ENCODE measurements at regions not wholly inside any gene's neighbourhood (a gene's known extent, or its start where the extent isn't known, plus 50 kb on each side); places are given as distances from the start of the nearest gene placed in this dataset.

GRCh38 chr11:28924004-28924403 is 815.8 kb downstream of the METTL15 start (continued):
- TF ChIP-seq POLR2AphosphoS5 (IDR thresholded peaks at IDR 0.05; ENCODE audit: low read depth, low read length) = no peak
- TF ChIP-seq EZH2phosphoT487 (IDR thresholded peaks at IDR 0.05; ENCODE audit: borderline replicate concordance, low read depth) = no peak
- TF ChIP-seq JUND (IDR thresholded peaks at IDR 0.05) = no peak

- no peak for DNase-seq
- Histone ChIP-seq H4K20me1 (ENCODE audit: insufficient read depth) (no peaks in the 10 kb centered on the region), H3K27me3 (ENCODE audit: insufficient read depth) (no peaks in the 10 kb centered on the region), H3F3A (replicated peaks; ENCODE audit: insufficient read depth) (no peaks in the 10 kb centered on the region), H3K27ac (ENCODE audit: low read depth in 2 of 2, low read length in 1 of 2) (no peak overlapping the region), H3K79me2 (ENCODE audit: insufficient read depth) (no peaks in the 10 kb centered on the region), H3K4me1 (ENCODE audit: control insufficient read depth in 1 of 2, insufficient read depth in 2 of 2, low read depth in 1 of 2, low read length in 1 of 2) (no peaks in the 10 kb centered on the region), H3K9me2 (no peaks in the 10 kb centered on the region), H3K9me3 (no peaks in the 10 kb centered on the region), H3K9ac (no peak overlapping the region), H3K36me3 (replicated peaks in 1 of 2; ENCODE audit: control insufficient read depth in 1 of 2, insufficient read depth in 2 of 2, low read length in 1 of 2) (no peaks in the 10 kb centered on the region), H3K4me3 (ENCODE audit: low read depth in 2 of 2, low read length in 1 of 2) (no peak overlapping the region), H3K4me2 (no peak overlapping the region), H2AFZ (ENCODE audit: low read depth) (no peak overlapping the region)
- WGBS (ENCODE audit: low lambda C conversion rate) = 53% methylated on average over 2 of the region's 2 CpGs
- TF ChIP-seq PBX3 (IDR thresholded peaks at IDR 0.05) = no peak
- no peak for TF ChIP-seq NRF1 (IDR thresholded peaks at IDR 0.05; ENCODE audit: low read depth, low read length)
- TF ChIP-seq RFX5 (IDR thresholded peaks at IDR 0.05; ENCODE audit: low read length) = no peak
- no peak for TF ChIP-seq YY1 (IDR thresholded peaks at IDR 0.05; ENCODE audit: low read depth)
- TF ChIP-seq POLR2AphosphoS5 (IDR thresholded peaks at IDR 0.05; ENCODE audit: low read depth, low read length) = no peak
- TF ChIP-seq FOXJ3 (CRISPR knock-in tag; IDR thresholded peaks at IDR 0.05) = no peak
- TF ChIP-seq RXRA (IDR thresholded peaks at IDR 0.05; ENCODE audit: borderline replicate concordance, low read depth) = no peak
- no peak for TF ChIP-seq FOXM1 (IDR thresholded peaks at IDR 0.05; ENCODE audit: low read depth)
- POLR2A ChIA-PET = no interaction called here
- CTCF ChIA-PET = no interaction called here
These were observed 814.3 kb downstream of the METTL15 start for GRCh38 chr11:28922386-28922981.

GRCh38 chr11:28919194-28919593 is 811.0 kb downstream of the METTL15 start:
- H3K27me3 ChIP-seq (ENCODE audit: insufficient read depth) = no peaks in the 10 kb centered on the region
- no peaks in the 10 kb centered on the region for H3K4me1 ChIP-seq (ENCODE audit: control insufficient read depth in 1 of 2, insufficient read depth in 2 of 2, low read depth in 1 of 2, low read length in 1 of 2)
- TF ChIP-seq POLR2AphosphoS5 (IDR thresholded peaks at IDR 0.05; ENCODE audit: low read depth, low read length) (no peak), IRF3 (IDR thresholded peaks at IDR 0.05; ENCODE audit: low read depth, low read length) (no peak), GABPA (IDR thresholded peaks at IDR 0.05; ENCODE audit: low read depth) (no peak), FOXJ3 (CRISPR knock-in tag; IDR thresholded peaks at IDR 0.05) (no peak), PBX3 (IDR thresholded peaks at IDR 0.05) (no peak), YY1 (IDR thresholded peaks at IDR 0.05; ENCODE audit: low read depth) (no peak), RCOR1 (IDR thresholded peaks at IDR 0.05; ENCODE audit: low read length) (no peak), FOSL2 (IDR thresholded peaks at IDR 0.05; ENCODE audit: borderline replicate concordance, low read depth) (no peak), GATA2 (CRISPR knock-in tag; IDR thresholded peaks at IDR 0.05) (no peak)
- POLR2A ChIA-PET = no interaction called here
- no peaks in the 10 kb centered on the region for H3K9me2 ChIP-seq
- no peaks in the 10 kb centered on the region for H4K20me1 ChIP-seq (ENCODE audit: insufficient read depth)
- 68% methylated on average over 5 of the region's 5 CpGs for WGBS (ENCODE audit: low lambda C conversion rate)
- H3F3A ChIP-seq (replicated peaks; ENCODE audit: insufficient read depth) = no peaks in the 10 kb centered on the region
- CTCF ChIA-PET = no interaction called here
- H3K27ac ChIP-seq (ENCODE audit: low read depth in 2 of 2, low read length in 1 of 2) = no peak overlapping the region
- no peaks in the 10 kb centered on the region for H3K9me3 ChIP-seq
- H3K4me2 ChIP-seq = peak overlapping the region; percentile 26; the same call in 1 of the 2 replicates
- H3K36me3 ChIP-seq (replicated peaks in 1 of 2; ENCODE audit: control insufficient read depth in 1 of 2, insufficient read depth in 2 of 2, low read length in 1 of 2) = no peaks in the 10 kb centered on the region
- no peak overlapping the region for H3K9ac ChIP-seq
- no peak for DNase-seq
- H3K79me2 ChIP-seq (ENCODE audit: insufficient read depth) = no peaks in the 10 kb centered on the region
- peak overlapping the region; percentile 12; the same call in 1 of the 2 replicates for H2AFZ ChIP-seq (ENCODE audit: low read depth)
- H3K4me3 ChIP-seq (ENCODE audit: low read depth in 2 of 2, low read length in 1 of 2) = no peak overlapping the region
